K562 (cell line): ENCODE measurements at regions not wholly inside any gene's neighbourhood (a gene's known extent, or its start where the extent isn't known, plus 50 kb on each side); places are given as distances from the start of the nearest gene placed in this dataset.

Experiments used
- ATF3 ChIP-seq, 2 experiments: fragments of 450-650 bp in 1 of 2; sonication (generic) in 1 of 2; formaldehyde crosslinking in 1 of 2; IDR thresholded peaks in 1 of 2; conservative IDR thresholded peaks in 1 of 2; 2 replicates each; pipeline versions ENCODE4 v1.6.1 to v1.8.1; 2016 to 2023; ENCODE audit warnings: mild to moderate bottlenecking in 2 of 2, moderate library complexity in 2 of 2, inconsistent platforms in 1 of 2, missing genetic modification reagents in 1 of 2
- BHLHE40 ChIP-seq: IDR thresholded peaks from 2 replicates; pipeline ENCODE4 v1.6.1; 2011; ENCODE audit warnings: low read length, improper control_type of control experiment
- NEUROD1 ChIP-seq: fragments of 150-350 bp; IDR thresholded peaks from 2 replicates; pipeline ENCODE4 v1.6.1; 2014; ENCODE audit warnings: borderline replicate concordance, low read length, low read depth; ENCODE audit not compliant: partially characterized antibody
- POLR2B ChIP-seq: fragments of 450-650 bp; IDR thresholded peaks from 2 replicates; pipeline ENCODE4 v1.6.1; 2018; ENCODE audit warnings: low read depth; ENCODE audit not compliant: partially characterized antibody
- PRPF4 ChIP-seq: fragments of 200-400 bp; formaldehyde crosslinking; IDR thresholded peaks from one replicate; pipeline ENCODE4 v1.6.1; 2017; ENCODE audit warnings: low read length, low read depth, mild to moderate bottlenecking; ENCODE audit not compliant: insufficient read depth, poor library complexity, severe bottlenecking
- RUNX1 ChIP-seq: sonication (generic); IDR thresholded peaks from 2 replicates; pipeline ENCODE4 v1.6.1; 2016; ENCODE audit warnings: antibody characterized with exemption, low read depth
- SLC30A9 ChIP-seq: fragments of 250-450 bp; sonication (Bioruptor Pico); IDR thresholded peaks from 2 replicates; pipeline ENCODE4 v1.8.0; 2022; ENCODE audit warnings: mild to moderate bottlenecking, moderate library complexity
- TAL1 ChIP-seq: fragments of 450-650 bp; IDR thresholded peaks from 2 replicates; pipeline ENCODE4 v1.6.1; 2016; ENCODE audit warnings: mild to moderate bottlenecking
- TSC22D4 ChIP-seq: fragments of 450-650 bp; IDR thresholded peaks from 2 replicates; pipeline ENCODE4 v1.6.1; 2016; ENCODE audit warnings: missing genetic modification characterization, missing biosample characterization, control low read depth
- YBX1 ChIP-seq: fragments of 450-650 bp; IDR thresholded peaks from 2 replicates; pipeline ENCODE4 v1.7.1; 2016; ENCODE audit warnings: mild to moderate bottlenecking
- ZNF79 ChIP-seq: fragments of 250-450 bp; sonication (Bioruptor Pico); IDR thresholded peaks from 2 replicates; pipeline ENCODE4 v1.4.0; 2020; ENCODE audit warnings: low read depth, mild to moderate bottlenecking, moderate library complexity
- ZSCAN32 ChIP-seq: fragments of 450-650 bp; formaldehyde crosslinking; IDR thresholded peaks from 2 replicates; pipeline ENCODE4 v1.4.0; 2020; ENCODE audit warnings: mild to moderate bottlenecking, moderate library complexity
- TF ChIP-seq, protein P1 (sequence below): fragments of 250-450 bp; sonication (Bioruptor Pico); IDR thresholded peaks from 2 replicates; pipeline ENCODE4 v1.8.0; 2021; ENCODE audit warnings: moderate library complexity, mild to moderate bottlenecking, inconsistent platforms
- TF ChIP-seq, protein P2 (sequence below): sonication (generic); formaldehyde crosslinking; IDR thresholded peaks from 2 replicates; pipeline ENCODE4 v1.8.0; 2023; ENCODE audit warnings: mild to moderate bottlenecking, missing genetic modification reagents

- no peak for TF ChIP-seq ZNF79 (CRISPR knock-in tag)
- no peak for TF ChIP-seq TSC22D4
- TF ChIP-seq BHLHE40: no peak
- TF ChIP-seq, protein P1, sequence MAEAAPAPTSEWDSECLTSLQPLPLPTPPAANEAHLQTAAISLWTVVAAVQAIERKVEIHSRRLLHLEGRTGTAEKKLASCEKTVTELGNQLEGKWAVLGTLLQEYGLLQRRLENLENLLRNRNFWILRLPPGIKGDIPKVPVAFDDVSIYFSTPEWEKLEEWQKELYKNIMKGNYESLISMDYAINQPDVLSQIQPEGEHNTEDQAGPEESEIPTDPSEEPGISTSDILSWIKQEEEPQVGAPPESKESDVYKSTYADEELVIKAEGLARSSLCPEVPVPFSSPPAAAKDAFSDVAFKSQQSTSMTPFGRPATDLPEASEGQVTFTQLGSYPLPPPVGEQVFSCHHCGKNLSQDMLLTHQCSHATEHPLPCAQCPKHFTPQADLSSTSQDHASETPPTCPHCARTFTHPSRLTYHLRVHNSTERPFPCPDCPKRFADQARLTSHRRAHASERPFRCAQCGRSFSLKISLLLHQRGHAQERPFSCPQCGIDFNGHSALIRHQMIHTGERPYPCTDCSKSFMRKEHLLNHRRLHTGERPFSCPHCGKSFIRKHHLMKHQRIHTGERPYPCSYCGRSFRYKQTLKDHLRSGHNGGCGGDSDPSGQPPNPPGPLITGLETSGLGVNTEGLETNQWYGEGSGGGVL (CRISPR knock-in tag): no peak
- TF ChIP-seq TAL1: no peak
- TF ChIP-seq SLC30A9 (CRISPR knock-in tag): no peak
- TF ChIP-seq POLR2B: no peak
- TF ChIP-seq PRPF4: no peak
- TF ChIP-seq ATF3 (IDR thresholded peaks at IDR 0.05): no peak
- TF ChIP-seq ATF3 (CRISPR knock-in tag; conservative IDR thresholded peaks at IDR 0.05): no peak
- TF ChIP-seq RUNX1: no peak
- TF ChIP-seq YBX1: no peak
- no peak for TF ChIP-seq ZSCAN32 (CRISPR knock-in tag)
- TF ChIP-seq, protein P2, sequence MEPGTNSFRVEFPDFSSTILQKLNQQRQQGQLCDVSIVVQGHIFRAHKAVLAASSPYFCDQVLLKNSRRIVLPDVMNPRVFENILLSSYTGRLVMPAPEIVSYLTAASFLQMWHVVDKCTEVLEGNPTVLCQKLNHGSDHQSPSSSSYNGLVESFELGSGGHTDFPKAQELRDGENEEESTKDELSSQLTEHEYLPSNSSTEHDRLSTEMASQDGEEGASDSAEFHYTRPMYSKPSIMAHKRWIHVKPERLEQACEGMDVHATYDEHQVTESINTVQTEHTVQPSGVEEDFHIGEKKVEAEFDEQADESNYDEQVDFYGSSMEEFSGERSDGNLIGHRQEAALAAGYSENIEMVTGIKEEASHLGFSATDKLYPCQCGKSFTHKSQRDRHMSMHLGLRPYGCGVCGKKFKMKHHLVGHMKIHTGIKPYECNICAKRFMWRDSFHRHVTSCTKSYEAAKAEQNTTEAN (CRISPR knock-in tag): no peak
- no peak for TF ChIP-seq NEUROD1
- TF ChIP-seq, all 486 proteins: peak for 0
These were observed 986.1 kb upstream of the FLRT2 start (continued) for GRCh38 chr14:84543859-84544258.
